ENCODE measurements at regions not wholly inside any gene's neighbourhood (a gene's known extent, or its start where the extent isn't known, plus 50 kb on each side); places are given as distances from the start of the nearest gene placed in this dataset.

DNA sequence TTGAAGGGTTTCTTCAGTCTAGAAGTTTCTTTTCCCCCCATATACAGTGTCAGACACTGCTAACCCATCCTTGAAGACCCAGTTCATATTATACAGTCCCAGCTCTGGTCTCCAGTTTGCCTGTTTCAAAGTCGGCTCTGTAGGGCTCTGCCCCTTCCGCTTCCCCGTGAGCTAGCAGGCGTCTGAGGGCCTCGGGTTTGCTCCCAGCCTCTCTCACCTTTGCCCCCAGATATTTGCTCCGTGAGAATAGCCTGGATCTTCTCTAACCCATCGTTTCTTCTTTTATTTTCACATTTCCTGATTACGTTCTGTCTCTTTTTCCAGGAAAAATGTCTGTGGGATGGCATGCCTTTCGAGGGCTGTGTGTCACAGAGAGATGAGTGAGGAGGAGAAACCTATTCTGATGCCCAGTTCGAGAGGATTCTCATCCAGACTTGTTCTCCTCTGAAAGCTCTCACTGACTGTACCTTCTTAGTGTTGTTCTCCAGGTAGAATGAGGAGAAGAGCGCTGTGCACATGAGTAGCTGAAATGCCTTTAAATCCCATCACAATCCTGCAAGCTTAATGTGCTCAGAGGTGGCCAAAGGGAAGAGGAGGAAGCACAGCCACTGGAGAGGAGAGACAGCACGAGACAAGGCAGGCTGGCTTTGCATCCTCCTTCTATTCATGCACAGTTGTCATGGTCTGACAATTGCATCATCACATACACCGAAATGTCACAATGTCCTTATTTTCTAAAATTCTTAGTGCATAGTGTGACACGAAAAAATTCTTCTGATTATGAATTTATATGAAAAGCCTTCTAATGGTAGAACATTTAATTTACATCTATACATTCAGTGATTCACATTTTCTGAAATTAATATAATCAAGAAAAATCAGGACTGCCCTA is 171.1 kb downstream of the FOXA2 start:
- DNase-seq (no peak), ATAC-seq (ENCODE audit: insufficient read depth, low FRiP score) (no peak)
- H3K27me3 ChIP-seq (ENCODE audit: control insufficient read depth in 3 of 3, insufficient read depth in 3 of 3, low read length in 2 of 3), result no peaks in the 10 kb centered on the region
- H3K36me3 ChIP-seq (ENCODE audit: control insufficient read depth in 4 of 4, insufficient read depth in 4 of 4, low read length in 4 of 4), result no peaks in the 10 kb centered on the region
- peaks cover 0 to 18% (median 4%) of the 10 kb centered on the region in 5 donors for H3K4me1 ChIP-seq (ENCODE audit: control insufficient read depth in 5 of 5, insufficient read depth in 5 of 5, low read length in 5 of 5)
- H3K4me3 ChIP-seq, result no peak overlapping the region
- H3K27ac ChIP-seq (ENCODE audit: low read depth in 1 of 2, low read length in 1 of 2), result no peak overlapping the region
- WGBS, 2 donors, result 74 to 76% methylated on average over 14 of the region's 14 CpGs
- no peak overlapping the region for H3K9ac ChIP-seq (ENCODE audit: insufficient read depth in 1 of 2, low read length in 2 of 2)
- H3K9me3 ChIP-seq (ENCODE audit: control insufficient read depth in 4 of 4, insufficient read depth in 3 of 4, low read length in 3 of 4), result peaks cover 0 to 1% (median 0%) of the 10 kb centered on the region in 4 donors
- TF ChIP-seq, protein P1, sequence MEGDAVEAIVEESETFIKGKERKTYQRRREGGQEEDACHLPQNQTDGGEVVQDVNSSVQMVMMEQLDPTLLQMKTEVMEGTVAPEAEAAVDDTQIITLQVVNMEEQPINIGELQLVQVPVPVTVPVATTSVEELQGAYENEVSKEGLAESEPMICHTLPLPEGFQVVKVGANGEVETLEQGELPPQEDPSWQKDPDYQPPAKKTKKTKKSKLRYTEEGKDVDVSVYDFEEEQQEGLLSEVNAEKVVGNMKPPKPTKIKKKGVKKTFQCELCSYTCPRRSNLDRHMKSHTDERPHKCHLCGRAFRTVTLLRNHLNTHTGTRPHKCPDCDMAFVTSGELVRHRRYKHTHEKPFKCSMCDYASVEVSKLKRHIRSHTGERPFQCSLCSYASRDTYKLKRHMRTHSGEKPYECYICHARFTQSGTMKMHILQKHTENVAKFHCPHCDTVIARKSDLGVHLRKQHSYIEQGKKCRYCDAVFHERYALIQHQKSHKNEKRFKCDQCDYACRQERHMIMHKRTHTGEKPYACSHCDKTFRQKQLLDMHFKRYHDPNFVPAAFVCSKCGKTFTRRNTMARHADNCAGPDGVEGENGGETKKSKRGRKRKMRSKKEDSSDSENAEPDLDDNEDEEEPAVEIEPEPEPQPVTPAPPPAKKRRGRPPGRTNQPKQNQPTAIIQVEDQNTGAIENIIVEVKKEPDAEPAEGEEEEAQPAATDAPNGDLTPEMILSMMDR (IDR thresholded peaks at IDR 0.05; ENCODE audit: control extremely low read depth, extremely low read depth), result no peak

DNA sequence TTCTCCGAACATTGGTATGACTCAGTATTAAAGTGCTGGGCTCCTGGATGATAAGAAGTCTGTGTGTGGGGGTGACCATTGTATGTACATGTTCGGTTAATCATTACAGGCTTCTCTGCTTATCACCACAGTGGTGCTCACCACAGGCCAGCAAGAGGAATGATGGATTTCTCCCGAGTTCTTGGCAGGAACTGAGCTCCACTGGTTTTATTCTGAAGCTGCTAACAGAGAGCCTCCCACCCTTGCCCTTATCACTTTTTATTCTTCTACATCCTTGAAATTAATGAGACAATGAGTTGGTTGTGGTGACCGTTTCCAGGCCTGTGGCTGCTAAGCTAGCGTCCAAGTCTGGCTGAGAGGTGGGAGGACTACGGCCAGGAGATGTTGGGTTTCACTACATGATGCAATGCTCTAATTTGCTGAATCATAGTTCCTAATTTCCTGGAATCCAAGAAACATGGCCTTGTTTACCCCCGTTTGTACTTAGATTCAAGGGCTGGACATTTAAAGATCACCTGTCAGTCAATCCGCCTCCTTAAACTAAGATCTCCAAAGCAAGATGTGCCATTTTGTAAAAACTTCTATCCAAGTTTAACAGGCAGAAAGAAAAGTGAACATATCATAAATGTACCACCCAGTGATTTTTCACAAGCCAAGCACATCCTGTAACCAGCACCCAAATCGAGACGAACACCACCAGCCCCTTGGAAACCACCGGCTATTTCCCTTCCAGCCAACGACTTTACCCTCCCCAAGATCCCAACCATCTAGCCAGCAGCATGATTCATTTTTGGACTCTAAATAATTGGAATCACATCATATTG is 172.5 kb downstream of the FOXA2 start:
- H3K27ac ChIP-seq (ENCODE audit: low read depth in 1 of 2, low read length in 1 of 2), result peak overlapping the region in 1 of 2 donors; percentile 74
- H3K36me3 ChIP-seq (ENCODE audit: control insufficient read depth in 4 of 4, insufficient read depth in 4 of 4, low read length in 4 of 4), result no peaks in the 10 kb centered on the region
- DNase-seq, result peak; percentile 20 to 76 (median 39)
- TF ChIP-seq, protein P1 (IDR thresholded peaks at IDR 0.05; ENCODE audit: control extremely low read depth, extremely low read depth), result no peak
- no peak overlapping the region for H3K9ac ChIP-seq (ENCODE audit: insufficient read depth in 1 of 2, low read length in 2 of 2)
- H3K4me3 ChIP-seq, result no peak overlapping the region
- peaks cover 0 to 18% (median 4%) of the 10 kb centered on the region in 5 donors for H3K4me1 ChIP-seq (ENCODE audit: control insufficient read depth in 5 of 5, insufficient read depth in 5 of 5, low read length in 5 of 5)
- 58 to 63% methylated on average over 12 of the region's 12 CpGs for WGBS, 2 donors
- H3K9me3 ChIP-seq (ENCODE audit: control insufficient read depth in 4 of 4, insufficient read depth in 3 of 4, low read length in 3 of 4), result peaks cover 0 to 3% (median 0%) of the 10 kb centered on the region in 4 donors
- no peaks in the 10 kb centered on the region for H3K27me3 ChIP-seq (ENCODE audit: control insufficient read depth in 3 of 3, insufficient read depth in 3 of 3, low read length in 2 of 3)
- ATAC-seq (ENCODE audit: insufficient read depth, low FRiP score), result peak; percentile 85

DNA sequence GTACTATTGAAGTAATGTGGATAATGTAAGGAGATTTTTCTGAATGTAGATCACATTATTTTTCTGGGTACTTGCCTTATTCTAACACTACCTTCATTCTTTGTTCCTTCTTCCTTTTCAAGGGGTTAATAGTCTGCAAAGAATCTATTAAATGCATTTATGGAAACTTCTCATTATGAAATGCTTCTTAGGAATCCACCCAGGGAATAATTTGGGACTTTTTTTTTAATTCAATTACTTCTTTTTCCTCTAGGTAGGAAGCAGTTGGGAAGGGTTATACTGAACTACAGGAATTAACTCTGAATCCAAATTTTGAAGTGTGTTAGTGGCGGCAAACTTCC is 173.1 kb downstream of the FOXA2 start:
- DNase-seq (no peak), ATAC-seq (ENCODE audit: insufficient read depth, low FRiP score) (no peak)
- H3K9me3 ChIP-seq (ENCODE audit: control insufficient read depth in 4 of 4, insufficient read depth in 3 of 4, low read length in 3 of 4), result peaks cover 0 to 3% (median 0%) of the 10 kb centered on the region in 4 donors
- H3K27me3 ChIP-seq (ENCODE audit: control insufficient read depth in 3 of 3, insufficient read depth in 3 of 3, low read length in 2 of 3), result no peaks in the 10 kb centered on the region
- TF ChIP-seq, protein P1 (IDR thresholded peaks at IDR 0.05; ENCODE audit: control extremely low read depth, extremely low read depth), result no peak
- H3K36me3 ChIP-seq (ENCODE audit: control insufficient read depth in 4 of 4, insufficient read depth in 4 of 4, low read length in 4 of 4), result no peaks in the 10 kb centered on the region
- H3K4me1 ChIP-seq (ENCODE audit: control insufficient read depth in 5 of 5, insufficient read depth in 5 of 5, low read length in 5 of 5), result peaks cover 0 to 18% (median 4%) of the 10 kb centered on the region in 5 donors
- H3K9ac ChIP-seq (ENCODE audit: insufficient read depth in 1 of 2, low read length in 2 of 2), result no peak overlapping the region
- no peak overlapping the region for H3K27ac ChIP-seq (ENCODE audit: low read depth in 1 of 2, low read length in 1 of 2)
- H3K4me3 ChIP-seq, result no peak overlapping the region
- WGBS, 2 donors, result 53 to 62% methylated on average over 1 of the region's 1 CpG
